ENCODE measurements at regions not wholly inside any gene's neighbourhood (a gene's known extent, or its start where the extent isn't known, plus 50 kb on each side); places are given as distances from the start of the nearest gene placed in this dataset.

GRCh38 chr4:154001193-154001592 lies 212.3 kb upstream of the SFRP2 start:
- Histone ChIP-seq H3K36me3 (replicated peaks in 1 of 2) (no peaks in the 10 kb centered on the region), H3K27me3 (no peaks in the 10 kb centered on the region), H3K4me1 (replicated peaks in 1 of 2) (no peaks in the 10 kb centered on the region), H3K4me3 (no peak overlapping the region), H3K27ac (no peak overlapping the region), H3K9me3 (replicated peaks in 1 of 3) (no peaks in the 10 kb centered on the region)
- intact Hi-C loops (cut with DNase I) = no loop called here
- no peak for DNase-seq
- no peak for TF ChIP-seq POLR2A (IDR thresholded peaks at IDR 0.05)
- no peak for TF ChIP-seq CTCF (IDR thresholded peaks at IDR 0.05)

- no peak for DNase-seq
- Histone ChIP-seq H3K4me3 (no peak overlapping the region), H3K27me3 (no peaks in the 10 kb centered on the region), H3K36me3 (replicated peaks in 1 of 2) (no peaks in the 10 kb centered on the region), H3K4me1 (replicated peaks in 1 of 2) (no peaks in the 10 kb centered on the region), H3K9me3 (replicated peaks in 1 of 3) (no peaks in the 10 kb centered on the region), H3K27ac (no peak overlapping the region)
- intact Hi-C loops (cut with DNase I) = no loop called here
- 64 to 86% (median 76%) methylated on average over 3 to 4 of the region's 4 CpGs for WGBS, 4 donors
- TF ChIP-seq POLR2A (IDR thresholded peaks at IDR 0.05) (no peak), CTCF (IDR thresholded peaks at IDR 0.05) (no peak)
Observed at GRCh38 chr4:153997516-153997915, 208.6 kb upstream of the SFRP2 start.

- no peaks in the 10 kb centered on the region for H3K9me3 ChIP-seq (replicated peaks in 1 of 3)
- no peak for DNase-seq
- 76 to 95% (median 87%) methylated on average over 2 of the region's 2 CpGs for WGBS, 4 donors
- intact Hi-C loops (cut with DNase I) = no loop called here
- no peak overlapping the region for H3K4me3 ChIP-seq
- H3K27ac ChIP-seq = no peak overlapping the region
- TF ChIP-seq POLR2A (IDR thresholded peaks at IDR 0.05) = no peak
- TF ChIP-seq CTCF (IDR thresholded peaks at IDR 0.05) = no peak
- no peaks in the 10 kb centered on the region for H3K27me3 ChIP-seq
- H3K4me1 ChIP-seq (replicated peaks in 1 of 2) = no peaks in the 10 kb centered on the region
- no peaks in the 10 kb centered on the region for H3K36me3 ChIP-seq (replicated peaks in 1 of 2)
Observed at GRCh38 chr4:153989505-153989904, 200.6 kb upstream of the SFRP2 start.

- no peaks in the 10 kb centered on the region for H3K27me3 ChIP-seq
- H3K36me3 ChIP-seq (replicated peaks in 1 of 2) = no peaks in the 10 kb centered on the region
- no peak overlapping the region for H3K4me3 ChIP-seq
- DNase-seq = no peak
- intact Hi-C loops (cut with DNase I) = no loop called here
- TF ChIP-seq CTCF (IDR thresholded peaks at IDR 0.05) (no peak), POLR2A (IDR thresholded peaks at IDR 0.05) (no peak)
- H3K4me1 ChIP-seq (replicated peaks in 1 of 2) = no peaks in the 10 kb centered on the region
- no peaks in the 10 kb centered on the region for H3K9me3 ChIP-seq (replicated peaks in 1 of 3)
- WGBS, 4 donors = 62 to 68% (median 64%) methylated on average over 9 of the region's 9 CpGs
- no peak overlapping the region for H3K27ac ChIP-seq
Observed at GRCh38 chr4:153988492-153989363, 199.8 kb upstream of the SFRP2 start.
